SK-N-SH (cell line): ENCODE measurements at regions not wholly inside any gene's neighbourhood (a gene's known extent, or its start where the extent isn't known, plus 50 kb on each side); places are given as distances from the start of the nearest gene placed in this dataset.

Source experiments
- CTCF ChIA-PET: fragments of 300-600, 350-600 bp; formaldehyde crosslinking; extraction: SDS; loops from one replicate; lab custom pipeline; 2021; lab: Yijun Ruan, JAX
- POLR2A ChIA-PET: fragments of 350-600 bp; sonication (Branson Sonifier 250); formaldehyde crosslinking; extraction: SDS; loops from one replicate; lab custom pipeline; 2020; ENCODE audit warnings: antibody characterized with exemption, inconsistent platforms; lab: Yijun Ruan, JAX
- DNase-seq: peaks from one replicate; pipeline ENCODE4 v3.0.0; 2012
- H2AFZ ChIP-seq: fragments of 200-600 bp; sonication (generic); 2 replicates; pipeline ENCODE4 v1.8.1; 2016; ENCODE audit warnings: antibody characterized with exemption, mild to moderate bottlenecking, low read depth
- H3F3A ChIP-seq: fragments of 200-600 bp; sonication (generic); replicated peaks from 2 replicates; pipeline ENCODE3; 2016; ENCODE audit warnings: antibody characterized with exemption, mild to moderate bottlenecking; ENCODE audit not compliant: insufficient read depth
- H3K27ac ChIP-seq, 2 experiments: fragments of 200-500 bp in 1 of 2; fragments of 200-600 bp in 1 of 2; sonication (Bioruptor generic) in 1 of 2; sonication (generic), shearing (Covaris generic) in 1 of 2; 2 replicates each; pipeline versions ENCODE4 v1.5.1 to v1.6.1; 2014 to 2016; ENCODE audit warnings: low read depth in 2 of 2, inconsistent platforms in 1 of 2, low read length in 1 of 2, mild to moderate bottlenecking in 1 of 2, mixed read lengths in 1 of 2
- H3K27me3 ChIP-seq: fragments of 200-600 bp; sonication (generic), shearing (Covaris generic); 2 replicates; pipeline ENCODE4 v1.6.1; 2016; ENCODE audit warnings: mixed run types; ENCODE audit not compliant: insufficient read depth
- H3K36me3 ChIP-seq, 2 experiments: fragments of 200-500 bp in 1 of 2; fragments of 200-600 bp in 1 of 2; sonication (Bioruptor generic) in 1 of 2; sonication (generic) in 1 of 2; replicated peaks in 1 of 2; 2 replicates each; pipeline versions ENCODE3 to v1.5.1; 2014 to 2016; ENCODE audit warnings: low read length in 1 of 2, mild to moderate bottlenecking in 1 of 2; ENCODE audit not compliant: insufficient read depth in 2 of 2, control insufficient read depth in 1 of 2
- H3K4me1 ChIP-seq, 2 experiments: fragments of 200-500 bp in 1 of 2; fragments of 200-600 bp in 1 of 2; sonication (Bioruptor generic) in 1 of 2; sonication (generic), shearing (Covaris generic) in 1 of 2; 2 replicates each; pipeline versions ENCODE4 v1.5.1 to v1.6.1; 2014 to 2016; ENCODE audit warnings: low read depth in 1 of 2, low read length in 1 of 2, mixed run types in 1 of 2; ENCODE audit not compliant: insufficient read depth in 2 of 2, control insufficient read depth in 1 of 2
- H3K4me2 ChIP-seq: fragments of 200-600 bp; sonication (generic), shearing (Covaris generic); 2 replicates; pipeline ENCODE4 v1.6.1; 2017; ENCODE audit warnings: mixed run types
- H3K4me3 ChIP-seq, 2 experiments: fragments of 200-500 bp in 1 of 2; fragments of 200-600 bp in 1 of 2; sonication (Bioruptor generic) in 1 of 2; sonication (generic), shearing (Covaris generic) in 1 of 2; 2 replicates each; pipeline versions ENCODE4 v1.5.1 to v1.8.1; 2014 to 2016; ENCODE audit warnings: low read depth in 2 of 2, inconsistent platforms in 1 of 2, low read length in 1 of 2, mild to moderate bottlenecking in 1 of 2, mixed read lengths in 1 of 2, moderate library complexity in 1 of 2
- H3K79me2 ChIP-seq: fragments of 200-600 bp; sonication (generic); 2 replicates; pipeline ENCODE4 v1.8.1; 2017; ENCODE audit warnings: mild to moderate bottlenecking; ENCODE audit not compliant: insufficient read depth
- H3K9ac ChIP-seq: fragments of 200-600 bp; sonication (generic); 2 replicates; pipeline ENCODE4 v1.6.1; 2017; ENCODE audit warnings: mixed run types
- H3K9me2 ChIP-seq: fragments of 200-600 bp; sonication (generic); 2 replicates; pipeline ENCODE4 v1.6.1; 2017; ENCODE audit warnings: mixed run types
- H3K9me3 ChIP-seq: fragments of 200-600 bp; sonication (generic); 2 replicates; pipeline ENCODE4 v1.6.1; 2017; ENCODE audit warnings: mixed run types, mild to moderate bottlenecking, moderate library complexity
- H4K20me1 ChIP-seq: fragments of 200-600 bp; sonication (generic); 2 replicates; pipeline ENCODE4 v1.6.1; 2017; ENCODE audit warnings: mild to moderate bottlenecking, mixed run types; ENCODE audit not compliant: insufficient read depth
- CTCF ChIP-seq: fragments of 200-600 bp; sonication (generic); IDR thresholded peaks from 2 replicates; pipeline ENCODE4 v1.6.1; 2017; ENCODE audit warnings: antibody characterized with exemption, mild to moderate bottlenecking, moderate library complexity
- ELF1 ChIP-seq: IDR thresholded peaks from 2 replicates; pipeline ENCODE4 v1.4.0; 2012
- FOSL2 ChIP-seq: IDR thresholded peaks from 2 replicates; pipeline ENCODE4 v1.4.0; 2012; ENCODE audit warnings: low read depth, mild to moderate bottlenecking, moderate library complexity, borderline replicate concordance
- GATA2 ChIP-seq: sonication (generic); formaldehyde crosslinking; IDR thresholded peaks from 2 replicates; pipeline ENCODE4 v1.5.0; 2020; ENCODE audit warnings: mild to moderate bottlenecking, missing genetic modification reagents
- MAX ChIP-seq: IDR thresholded peaks from 2 replicates; pipeline ENCODE4 v1.4.0; 2012; ENCODE audit warnings: low read depth
- MXI1 ChIP-seq: IDR thresholded peaks from 2 replicates; pipeline ENCODE4 v1.6.1; 2012; ENCODE audit warnings: mild to moderate bottlenecking, low read depth, low read length, improper control_type of control experiment
- POLR2AphosphoS5 ChIP-seq: IDR thresholded peaks from 2 replicates; pipeline ENCODE4 v1.6.1; 2012; ENCODE audit warnings: low read depth, low read length
- RAD21 ChIP-seq: IDR thresholded peaks from 2 replicates; pipeline ENCODE4 v1.6.1; 2012; ENCODE audit warnings: mild to moderate bottlenecking, low read length
- RCOR1 ChIP-seq: fragments of 150-350 bp; IDR thresholded peaks from 2 replicates; pipeline ENCODE4 v1.6.1; 2017; ENCODE audit warnings: antibody characterized with exemption, low read length
- RFX5 ChIP-seq: IDR thresholded peaks from 2 replicates; pipeline ENCODE4 v1.6.1; 2012; ENCODE audit warnings: mild to moderate bottlenecking, improper control_type of control experiment, low read length
- RXRA ChIP-seq: IDR thresholded peaks from 2 replicates; pipeline ENCODE4 v1.4.0; 2012; ENCODE audit warnings: low read depth, mild to moderate bottlenecking, borderline replicate concordance
- SIN3A ChIP-seq: IDR thresholded peaks from 2 replicates; pipeline ENCODE4 v1.6.1; 2012; ENCODE audit warnings: low read depth, mild to moderate bottlenecking, low read length, moderate library complexity, borderline replicate concordance
- SMC3 ChIP-seq: IDR thresholded peaks from 2 replicates; pipeline ENCODE4 v1.6.1; 2012; ENCODE audit warnings: low read depth, low read length, improper control_type of control experiment
- TAF1 ChIP-seq: IDR thresholded peaks from 2 replicates; pipeline ENCODE4 v1.6.1; 2012; ENCODE audit warnings: low read depth, mild to moderate bottlenecking, low read length, moderate library complexity, borderline replicate concordance
- USF2 ChIP-seq: fragments of 150-350 bp; IDR thresholded peaks from 2 replicates; pipeline ENCODE4 v1.6.1; 2017; ENCODE audit warnings: antibody characterized with exemption, low read length, low read depth, borderline replicate concordance
- ZBTB33 ChIP-seq: IDR thresholded peaks from 2 replicates; pipeline ENCODE4 v1.4.0; 2012; ENCODE audit warnings: low read depth, borderline replicate concordance
- WGBS: methylation state at CpG from one replicate; pipeline ENCODE4 v1.1.6; 2017; ENCODE audit warnings: low lambda C conversion rate; 5-methylcytosine and 5-hydroxymethylcytosine counted together

GRCh38 chr1:191585095-191585494 lies 573.2 kb upstream of the RGS18 start:
- CTCF ChIA-PET: no interaction called here
- Histone ChIP-seq H3K27me3 (no peaks in the 10 kb centered on the region), H2AFZ (no peak overlapping the region), H3K4me1 (no peaks in the 10 kb centered on the region), H3K4me2 (no peak overlapping the region), H3K9me2 (no peaks in the 10 kb centered on the region), H3K36me3 (no peaks in the 10 kb centered on the region), H3K79me2 (no peaks in the 10 kb centered on the region), H3K9ac (no peak overlapping the region), H3K4me3 (no peak overlapping the region), H4K20me1 (no peaks in the 10 kb centered on the region), H3F3A (no peaks in the 10 kb centered on the region), H3K27ac (no peak overlapping the region), H3K9me3 (no peaks in the 10 kb centered on the region)
- POLR2A ChIA-PET: no interaction called here
- no peak for DNase-seq
- WGBS: 0% methylated on average over 2 of the region's 2 CpGs
- TF ChIP-seq MAX: no peak
- TF ChIP-seq RFX5: no peak
- TF ChIP-seq ELF1: no peak
- TF ChIP-seq POLR2AphosphoS5: no peak
- no peak for TF ChIP-seq GATA2
- TF ChIP-seq MXI1: no peak
- TF ChIP-seq ZBTB33: no peak
- TF ChIP-seq CTCF: no peak
- no peak for TF ChIP-seq SMC3
- no peak for TF ChIP-seq RCOR1
- TF ChIP-seq RAD21: no peak
- no peak for TF ChIP-seq FOSL2
- TF ChIP-seq SIN3A: no peak
- no peak for TF ChIP-seq RXRA
- no peak for TF ChIP-seq USF2
- TF ChIP-seq TAF1: no peak
